H9 (cell line): ENCODE measurements at regions not wholly inside any gene's neighbourhood (a gene's known extent, or its start where the extent isn't known, plus 50 kb on each side); places are given as distances from the start of the nearest gene placed in this dataset.

Experiments
- DNase-seq: peaks from one replicate; pipeline ENCODE4 v3.0.0-alpha.2; 2017
- H2AFZ ChIP-seq: one replicate; pipeline ENCODE4 v1.6.1; 2013; ENCODE audit warnings: mild to moderate bottlenecking, low read length, control low read depth, moderate library complexity
- H2AK5ac ChIP-seq: 2 replicates; pipeline ENCODE4 v1.6.1; 2013; ENCODE audit warnings: low read length, control low read depth, mixed read lengths; ENCODE audit not compliant: insufficient read length
- H2BK120ac ChIP-seq: one replicate; pipeline ENCODE4 v1.6.1; 2013; ENCODE audit warnings: low read depth, mild to moderate bottlenecking, low read length, control low read depth, inconsistent platforms; ENCODE audit not compliant: poor library complexity, severe bottlenecking
- H2BK12ac ChIP-seq: 2 replicates; pipeline ENCODE4 v1.6.1; 2013; ENCODE audit warnings: low read length, control low read depth, mixed read lengths, low read depth; ENCODE audit not compliant: insufficient read length
- H2BK15ac ChIP-seq: 2 replicates; pipeline ENCODE4 v1.6.1; 2013; ENCODE audit warnings: low read depth, low read length, control low read depth
- H2BK20ac ChIP-seq: one replicate; pipeline ENCODE4 v1.6.1; 2013; ENCODE audit warnings: low read depth, mild to moderate bottlenecking, low read length, control low read depth, inconsistent platforms; ENCODE audit not compliant: poor library complexity, severe bottlenecking
- H2BK5ac ChIP-seq: 2 replicates; pipeline ENCODE4 v1.6.1; 2013; ENCODE audit warnings: low read length, control low read depth, mixed read lengths; ENCODE audit not compliant: insufficient read length
- H3K14ac ChIP-seq: 2 replicates; pipeline ENCODE4 v1.6.1; 2013; ENCODE audit warnings: low read length, control low read depth; ENCODE audit not compliant: insufficient read depth
- H3K18ac ChIP-seq: 2 replicates; pipeline ENCODE4 v1.6.1; 2013; ENCODE audit warnings: low read depth, mild to moderate bottlenecking, mixed read lengths, low read length, control low read depth; ENCODE audit not compliant: insufficient read length
- H3K23ac ChIP-seq: 2 replicates; pipeline ENCODE4 v1.6.1; 2013; ENCODE audit warnings: low read length, control low read depth, mixed read lengths, low read depth; ENCODE audit not compliant: insufficient read length
- H3K23me2 ChIP-seq: 2 replicates; pipeline ENCODE4 v1.6.1; 2013; ENCODE audit warnings: low read depth, mild to moderate bottlenecking, mixed read lengths, low read length, control low read depth; ENCODE audit not compliant: insufficient read length, poor library complexity, severe bottlenecking
- H3K27ac ChIP-seq: 2 replicates; pipeline ENCODE4 v1.5.1; 2013; ENCODE audit warnings: low read length, control low read depth, mixed read lengths, low read depth; ENCODE audit not compliant: insufficient read length
- H3K27me3 ChIP-seq: 2 replicates; pipeline ENCODE4 v1.6.1; 2013; ENCODE audit warnings: low read length, control low read depth, inconsistent platforms; ENCODE audit not compliant: insufficient read depth
- H3K4ac ChIP-seq: 2 replicates; pipeline ENCODE4 v1.6.1; 2013; ENCODE audit warnings: low read depth, mild to moderate bottlenecking, control low read depth, inconsistent platforms, low read length, moderate library complexity
- H3K4me1 ChIP-seq: 2 replicates; pipeline ENCODE4 v1.6.1; 2013; ENCODE audit warnings: low read length, control low read depth, inconsistent platforms; ENCODE audit not compliant: insufficient read depth
- H3K4me2 ChIP-seq: 2 replicates; pipeline ENCODE4 v1.6.1; 2013; ENCODE audit warnings: low read length, control low read depth, mixed read lengths; ENCODE audit not compliant: insufficient read length, insufficient read depth
- H3K56ac ChIP-seq: 2 replicates; pipeline ENCODE4 v1.6.1; 2013; ENCODE audit warnings: low read depth, mild to moderate bottlenecking, mixed read lengths, low read length, control low read depth; ENCODE audit not compliant: insufficient read length
- H3K79me1 ChIP-seq: 2 replicates; pipeline ENCODE4 v1.6.1; 2013; ENCODE audit warnings: low read depth, mild to moderate bottlenecking, moderate library complexity, low read length, control low read depth, inconsistent platforms; ENCODE audit not compliant: insufficient read depth, poor library complexity, severe bottlenecking
- H3K79me2 ChIP-seq: 2 replicates; pipeline ENCODE4 v1.6.1; 2013; ENCODE audit warnings: low read length, control low read depth, inconsistent platforms; ENCODE audit not compliant: insufficient read depth
- H3K9ac ChIP-seq: 2 replicates; pipeline ENCODE4 v1.6.1; 2013; ENCODE audit warnings: low read length, control low read depth, mixed read lengths; ENCODE audit not compliant: insufficient read length; ENCODE audit errors: extremely low read depth
- H3K9me3 ChIP-seq: one replicate; pipeline ENCODE4 v1.6.1; 2013; ENCODE audit warnings: low read depth, low read length, inconsistent platforms; ENCODE audit not compliant: control insufficient read depth
- H3T11ph ChIP-seq: one replicate; pipeline ENCODE4 v1.6.1; 2013; ENCODE audit warnings: mild to moderate bottlenecking, low read length, control low read depth, inconsistent platforms
- H4K20me1 ChIP-seq: one replicate; pipeline ENCODE4 v1.6.1; 2013; ENCODE audit not compliant: control insufficient read depth, insufficient read length, insufficient read depth
- H4K5ac ChIP-seq: 2 replicates; pipeline ENCODE4 v1.6.1; 2013; ENCODE audit warnings: low read depth, mild to moderate bottlenecking, mixed read lengths, low read length, control low read depth; ENCODE audit not compliant: insufficient read length
- H4K8ac ChIP-seq: replicated peaks from 2 replicates; pipeline ENCODE4 v1.6.1; 2013; ENCODE audit warnings: low read length, control low read depth, mixed read lengths, low read depth; ENCODE audit not compliant: insufficient read length
- H4K91ac ChIP-seq: 2 replicates; pipeline ENCODE4 v1.6.1; 2013; ENCODE audit warnings: low read depth, mild to moderate bottlenecking, moderate library complexity, mixed read lengths, low read length, control low read depth; ENCODE audit not compliant: insufficient read length
- H3K27ac Mint-ChIP-seq, 3 experiments: 2 replicates in 2 of 3; 3 replicates in 1 of 3; pipeline ENCODE4 v1.8.0; 2020 to 2021; ENCODE audit warnings: mixed read lengths in 3 of 3, mild to moderate bottlenecking in 1 of 3, moderate library complexity in 1 of 3
- H3K27me3 Mint-ChIP-seq: 2 replicates; pipeline ENCODE4 v1.8.0; 2021; ENCODE audit warnings: low read depth, mild to moderate bottlenecking, moderate library complexity, mixed read lengths
- H3K36me3 Mint-ChIP-seq, 3 experiments: 2 replicates in 2 of 3; 3 replicates in 1 of 3; pipeline ENCODE4 v1.8.0; 2020 to 2021; ENCODE audit warnings: low read depth in 3 of 3, mixed read lengths in 3 of 3; ENCODE audit not compliant: insufficient read depth in 1 of 3
- H3K4me1 Mint-ChIP-seq, 2 experiments: 2 replicates each; pipeline ENCODE4 v1.8.0; 2020; ENCODE audit warnings: mixed read lengths in 2 of 2
- H3K4me3 Mint-ChIP-seq, 2 experiments: 2 replicates in 1 of 2; 3 replicates in 1 of 2; pipeline ENCODE4 v1.8.0; 2020 to 2021; ENCODE audit warnings: mild to moderate bottlenecking in 2 of 2, mixed read lengths in 2 of 2, moderate library complexity in 1 of 2
- H3K9me3 Mint-ChIP-seq, 2 experiments: 2 replicates in 1 of 2; 3 replicates in 1 of 2; pipeline ENCODE4 v1.8.0; 2020; ENCODE audit warnings: mild to moderate bottlenecking in 2 of 2, mixed read lengths in 2 of 2, moderate library complexity in 1 of 2
- CTCF ChIP-seq: fragments of 200-600 bp; sonication (generic); conservative IDR thresholded peaks from 3 replicates; pipeline ENCODE4 v1.8.0; 2021; ENCODE audit warnings: antibody characterized with exemption, mild to moderate bottlenecking
- WGBS: extraction: QIAGEN DNeasy Blood & Tissue Kit; methylation state at CpG from one replicate; pipeline ENCODE4 v1.1.7; 2013; ENCODE audit warnings: missing lambda C conversion rate, low lambda C conversion rate, mixed read lengths; ENCODE audit not compliant: insufficient read length; ENCODE audit errors: extremely low coverage; 5-methylcytosine and 5-hydroxymethylcytosine counted together

- Histone ChIP-seq H4K91ac (no peak overlapping the region), H3K14ac (no peak overlapping the region), H3K4ac (no peak overlapping the region), H4K8ac (no peak overlapping the region), H3K56ac (no peak overlapping the region), H3K23ac (no peak overlapping the region), H2AFZ (no peak overlapping the region), H3K4me1 (peaks cover 4% of the 10 kb centered on the region; the same call in 1 of the 2 replicates), H3T11ph (no peak overlapping the region), H3K4me2 (no peak overlapping the region), H4K20me1 (no peaks in the 10 kb centered on the region), H3K9ac (no peak overlapping the region), H3K27ac (no peak overlapping the region), H3K23me2 (no peaks in the 10 kb centered on the region), H2AK5ac (no peak overlapping the region), H2BK5ac (no peak overlapping the region), H3K27me3 (no peaks in the 10 kb centered on the region), H2BK20ac (no peak overlapping the region), H2BK15ac (no peak overlapping the region), H3K79me1 (no peaks in the 10 kb centered on the region), H3K18ac (no peak overlapping the region), H3K79me2 (no peaks in the 10 kb centered on the region), H3K9me3 (no peaks in the 10 kb centered on the region), H4K5ac (no peak overlapping the region), H2BK12ac (no peak overlapping the region), H2BK120ac (no peak overlapping the region)
- WGBS, result no CpG with 5 or more reads among the region's 3 CpGs
- Mint-ChIP-seq H3K36me3 (peaks cover 0 to 7% (median 2%) of the 10 kb centered on the region in 3 experiments; a peak in 2 of 7 replicates), H3K4me3 (no peak overlapping the region), H3K27me3 (peaks cover 5% of the 10 kb centered on the region), H3K4me1 (peaks cover 38 to 49% of the 10 kb centered on the region in 2 experiments), H3K27ac (peak overlapping the region in 1 of 3 experiments; percentile 81; a peak in 1 of 7 replicates), H3K9me3 (peaks cover 0 to 3% of the 10 kb centered on the region in 2 experiments; a peak in 1 of 5 replicates)
- no peak for TF ChIP-seq CTCF
- no peak for DNase-seq
Observed at GRCh38 chr1:4176841-4177240, 276.8 kb upstream of the C1orf174 start.
